Activated T-helper 2 cell treated with anti-CD3 and anti-CD28 coated beads, Interferon-gamma antibody, Interleukin-2, Interleukin-4, amounts not matched to agents 10 μg/mL and 5 μg/mL and 100 μg/mL, durations not matched to agents 14 hours and 24 hours and 36 hours (primary cell): ENCODE measurements at regions not wholly inside any gene's neighbourhood (a gene's known extent, or its start where the extent isn't known, plus 50 kb on each side); places are given as distances from the start of the nearest gene placed in this dataset.
"Not testable (repeated sequence)": the region's sequence is repeated elsewhere in the genome, so short reads cannot be mapped to it uniquely, and the experiment has no call there.

Experiments used
- DNase-seq: peaks from one replicate; pipeline ENCODE4 v3.0.0; 2021; ENCODE audit warnings: low spot score
- H3K27ac Mint-ChIP-seq: one replicate; pipeline ENCODE4 v1.8.0; 2021; ENCODE audit warnings: mixed read lengths
- H3K27me3 Mint-ChIP-seq: one replicate; pipeline ENCODE4 v1.8.0; 2021; ENCODE audit warnings: low read depth, mixed read lengths
- H3K36me3 Mint-ChIP-seq: one replicate; pipeline ENCODE4 v1.8.0; 2021; ENCODE audit warnings: low read depth, mixed read lengths
- H3K4me1 Mint-ChIP-seq: one replicate; pipeline ENCODE4 v1.8.0; 2021; ENCODE audit warnings: low read depth, mixed read lengths
- H3K4me3 Mint-ChIP-seq: one replicate; pipeline ENCODE4 v1.8.0; 2021; ENCODE audit warnings: low read depth, mild to moderate bottlenecking, moderate library complexity, mixed read lengths
- H3K9me3 Mint-ChIP-seq: one replicate; pipeline ENCODE4 v1.8.0; 2021; ENCODE audit warnings: mixed read lengths
- intact Hi-C: fragments of 100-400 bp; cut with micrococcal nuclease; formaldehyde crosslinking; loops from one replicate; pipeline ENCODE4 v1.15.1; 2023

DNA sequence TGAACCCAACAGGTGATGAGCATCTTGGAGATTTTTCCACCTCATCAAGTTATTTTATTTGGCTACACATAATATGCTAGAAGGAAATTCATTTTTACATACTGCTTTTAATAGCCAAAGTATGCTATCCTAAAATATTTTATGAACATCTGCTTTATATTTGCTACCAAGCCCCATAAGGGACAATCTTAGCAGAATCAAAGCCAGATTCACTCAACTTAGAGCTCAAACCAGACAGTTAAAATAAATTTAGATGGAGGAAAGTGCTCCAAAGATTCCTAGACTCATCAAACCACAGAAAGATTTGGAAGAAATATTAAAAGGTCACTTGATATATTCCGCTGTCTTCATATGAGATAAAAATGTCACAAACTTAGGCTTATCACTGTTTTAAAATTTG is 637.1 kb upstream of the CCNG1 start:
- Mint-ChIP-seq H3K9me3 (no peaks in the 10 kb centered on the region), H3K27ac (no peak overlapping the region), H3K27me3 (no peaks in the 10 kb centered on the region), H3K36me3 (no peaks in the 10 kb centered on the region), H3K4me3 (no peak overlapping the region), H3K4me1 (no peaks in the 10 kb centered on the region)
- no peak for DNase-seq
- intact Hi-C loops, result no loop called here

DNA sequence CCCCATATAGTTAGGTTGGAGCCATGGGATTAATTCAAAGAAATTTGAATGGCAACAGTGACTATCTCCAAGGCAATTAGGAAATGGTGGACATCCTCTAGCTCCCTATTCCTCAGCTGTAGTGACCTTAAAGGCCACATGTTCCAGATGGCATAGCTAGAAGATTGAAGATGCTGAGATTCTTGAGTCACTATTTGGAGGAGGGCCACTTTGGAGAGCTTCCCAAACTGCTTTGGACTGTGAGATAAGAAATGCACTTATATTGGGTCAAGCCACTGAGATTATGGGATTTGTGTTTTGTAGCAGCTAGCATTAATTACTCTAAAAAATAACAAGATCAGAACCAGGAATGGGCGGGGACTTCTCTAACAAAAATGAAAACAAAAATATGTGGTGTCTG is 636.2 kb upstream of the CCNG1 start:
- no peaks in the 10 kb centered on the region for H3K4me1 Mint-ChIP-seq

DNA sequence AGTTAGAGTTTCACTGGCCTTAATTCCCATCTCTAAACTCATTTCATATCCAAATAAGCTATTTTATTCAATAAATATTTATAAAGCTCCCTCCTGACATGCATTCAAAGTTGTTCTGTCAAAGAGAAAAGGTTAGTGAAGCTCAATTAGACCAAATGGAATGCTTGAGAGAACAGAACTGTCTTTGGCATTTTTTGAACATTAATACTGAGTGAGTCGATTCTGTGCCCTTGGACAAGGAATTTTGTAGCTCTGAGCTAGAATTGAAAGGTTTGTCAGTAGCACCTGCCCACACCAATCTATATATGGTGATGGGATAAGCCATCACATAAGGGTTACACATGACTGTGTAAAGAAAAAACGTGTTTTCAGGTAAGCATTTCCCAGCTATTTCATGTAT is 631.2 kb upstream of the CCNG1 start:
- no peak overlapping the region for H3K4me3 Mint-ChIP-seq
- H3K4me1 Mint-ChIP-seq, result no peaks in the 10 kb centered on the region
- H3K9me3 Mint-ChIP-seq, result peaks cover 10% of the 10 kb centered on the region
- no peaks in the 10 kb centered on the region for H3K27me3 Mint-ChIP-seq
- intact Hi-C loops, result no loop called here
- no peak for DNase-seq
- H3K36me3 Mint-ChIP-seq, result no peaks in the 10 kb centered on the region
- no peak overlapping the region for H3K27ac Mint-ChIP-seq

More for the DNA sequence above, 636.2 kb upstream of the CCNG1 start:
- Mint-ChIP-seq H3K4me3 (no peak overlapping the region), H3K9me3 (no peaks in the 10 kb centered on the region), H3K27me3 (no peaks in the 10 kb centered on the region), H3K27ac (no peak overlapping the region), H3K36me3 (no peaks in the 10 kb centered on the region)
- no peak for DNase-seq
- intact Hi-C loops, result no loop called here

DNA sequence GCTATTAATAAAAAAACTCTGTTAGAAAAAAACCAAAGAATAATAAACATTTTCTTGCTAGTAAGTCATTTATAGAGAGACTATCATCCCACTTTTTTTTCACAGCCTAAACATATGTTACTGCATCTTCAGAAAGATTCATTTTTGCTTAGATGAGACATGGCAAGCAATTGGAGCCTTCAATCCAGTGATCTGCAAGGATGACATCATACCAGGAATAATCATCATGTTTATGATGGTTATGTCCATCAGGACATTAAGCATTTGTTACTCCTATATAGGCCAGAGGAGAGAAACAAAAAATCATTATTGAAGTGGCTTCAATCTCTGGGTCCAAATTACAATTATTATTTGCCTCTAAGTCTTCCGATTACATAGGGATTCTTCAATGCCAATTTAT is 626.3 kb upstream of the CCNG1 start:
- H3K9me3 Mint-ChIP-seq, result peaks cover 19% of the 10 kb centered on the region
- H3K27me3 Mint-ChIP-seq, result no peaks in the 10 kb centered on the region
- no peak overlapping the region for H3K27ac Mint-ChIP-seq
- no peak for DNase-seq
- H3K36me3 Mint-ChIP-seq, result no peaks in the 10 kb centered on the region
- H3K4me3 Mint-ChIP-seq, result no peak overlapping the region
- no peaks in the 10 kb centered on the region for H3K4me1 Mint-ChIP-seq
- intact Hi-C loops, result no loop called here

DNA sequence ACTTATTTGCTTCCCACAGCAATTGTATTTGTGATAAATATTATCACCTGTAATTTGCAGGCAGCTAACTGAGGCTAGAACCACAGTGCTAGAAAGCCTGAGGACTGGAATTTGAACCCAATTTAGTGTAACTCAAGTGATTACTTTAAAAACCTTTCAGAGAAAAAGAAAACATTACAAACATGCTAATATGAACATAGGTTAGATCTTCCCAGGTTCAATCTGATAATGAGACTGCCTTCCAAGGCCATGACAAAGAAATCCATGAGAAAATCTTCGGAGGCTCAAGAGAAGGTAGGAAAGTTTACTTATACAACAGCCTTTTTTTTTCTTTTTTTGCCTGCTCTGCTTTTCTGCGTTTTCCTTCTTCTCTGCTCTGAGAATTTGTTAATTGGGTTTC is 620.6 kb upstream of the CCNG1 start:
- no peaks in the 10 kb centered on the region for H3K4me1 Mint-ChIP-seq
- H3K27ac Mint-ChIP-seq, result no peak overlapping the region
- no peak overlapping the region for H3K4me3 Mint-ChIP-seq
- H3K36me3 Mint-ChIP-seq, result no peaks in the 10 kb centered on the region
- intact Hi-C loops, result no loop called here
- DNase-seq, result no peak
- no peaks in the 10 kb centered on the region for H3K27me3 Mint-ChIP-seq
- peaks cover 15% of the 10 kb centered on the region for H3K9me3 Mint-ChIP-seq

DNA sequence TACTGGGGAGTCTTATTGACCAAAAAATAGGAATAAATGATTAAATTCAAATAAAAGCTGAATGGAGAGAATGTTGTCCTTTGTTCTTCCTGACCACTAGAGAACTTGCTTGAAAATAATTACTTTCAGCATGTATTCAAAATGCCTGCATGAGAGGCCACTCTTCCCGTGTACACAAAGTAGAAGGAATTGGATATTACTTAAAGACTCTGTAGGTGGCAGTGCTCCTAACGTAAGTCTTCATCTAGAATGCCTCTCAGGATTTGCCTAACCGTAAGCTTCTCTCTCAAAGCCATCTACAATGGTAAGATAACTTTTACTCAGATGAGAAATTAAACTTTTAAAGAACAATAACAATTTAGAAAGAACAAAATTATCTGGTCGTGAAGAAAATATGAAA is 620.0 kb upstream of the CCNG1 start:
- Mint-ChIP-seq H3K4me3 (no peak overlapping the region), H3K4me1 (no peaks in the 10 kb centered on the region), H3K9me3 (peaks cover 15% of the 10 kb centered on the region), H3K36me3 (no peaks in the 10 kb centered on the region), H3K27me3 (no peaks in the 10 kb centered on the region), H3K27ac (no peak overlapping the region)
- intact Hi-C loops, result no loop called here
- DNase-seq, result no peak

DNA sequence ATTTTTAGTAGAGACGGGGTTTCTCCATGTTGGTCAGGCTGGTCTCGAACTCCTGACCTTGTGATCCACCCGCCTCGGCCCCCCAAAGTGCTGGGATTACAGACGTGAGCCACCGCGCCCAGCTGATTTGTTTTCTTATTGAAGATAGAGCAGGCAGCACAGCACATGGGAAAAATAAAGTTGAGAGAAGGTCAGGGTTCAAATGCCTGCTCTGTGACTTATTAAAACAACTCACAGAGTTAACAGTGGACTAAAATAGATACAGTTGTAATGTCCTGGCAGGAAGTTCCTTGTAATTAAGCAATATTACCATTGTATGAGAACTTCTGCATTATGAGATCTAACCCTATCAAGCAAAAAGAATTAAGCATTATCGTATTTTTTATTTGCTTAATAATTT is 615.7 kb upstream of the CCNG1 start:
- H3K36me3 Mint-ChIP-seq, H3K27me3 Mint-ChIP-seq, DNase-seq, intact Hi-C loops, H3K4me3 Mint-ChIP-seq, H3K27ac Mint-ChIP-seq, H3K4me1 Mint-ChIP-seq: not testable (repeated sequence)
- H3K9me3 Mint-ChIP-seq, result peaks cover 15% of the 10 kb centered on the region

DNA sequence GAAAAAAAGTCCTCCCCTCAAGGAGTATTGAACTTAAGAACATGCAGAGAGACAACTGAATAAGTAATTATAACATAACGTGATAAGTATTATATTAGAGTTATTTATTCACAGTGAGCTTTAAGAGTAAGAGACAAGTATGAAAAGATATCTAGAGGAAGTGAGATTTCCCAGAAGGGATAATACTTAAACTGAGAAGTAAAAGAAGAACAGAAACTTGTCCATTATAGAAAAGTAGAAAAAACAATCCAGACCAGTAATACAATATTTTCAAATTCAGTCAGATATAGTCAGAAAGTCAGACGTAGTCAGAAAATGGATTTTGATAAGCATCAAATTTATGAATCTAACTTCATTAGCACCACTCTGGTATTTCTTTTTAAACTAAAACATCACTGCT is 613.0 kb upstream of the CCNG1 start:
- peaks cover 30% of the 10 kb centered on the region for H3K9me3 Mint-ChIP-seq
- H3K36me3 Mint-ChIP-seq, result no peaks in the 10 kb centered on the region
- no peak overlapping the region for H3K27ac Mint-ChIP-seq

DNA sequence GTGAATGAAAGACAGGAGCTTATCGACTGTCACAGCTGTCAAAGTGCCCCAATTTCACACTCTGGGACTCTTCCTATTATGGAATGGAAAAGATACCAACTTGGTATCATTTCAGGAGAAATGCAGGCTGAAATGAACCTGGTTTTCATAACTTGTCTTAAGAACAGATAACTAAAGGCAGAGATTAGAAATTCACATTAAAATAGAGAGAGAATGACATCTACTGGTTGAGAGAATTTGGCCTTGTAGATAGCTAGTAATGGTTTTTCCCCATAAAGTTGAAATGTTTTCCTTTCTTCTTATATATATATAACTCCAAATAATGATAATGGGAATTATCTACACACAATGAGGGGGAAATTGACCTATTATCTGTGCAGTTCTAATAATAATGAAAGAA is 600.2 kb upstream of the CCNG1 start:
- intact Hi-C loops, result no loop called here
- peaks cover 18% of the 10 kb centered on the region for H3K9me3 Mint-ChIP-seq
- no peaks in the 10 kb centered on the region for H3K27me3 Mint-ChIP-seq
- H3K27ac Mint-ChIP-seq, result no peak overlapping the region
- no peak overlapping the region for H3K4me3 Mint-ChIP-seq
- H3K4me1 Mint-ChIP-seq, result no peaks in the 10 kb centered on the region
- no peaks in the 10 kb centered on the region for H3K36me3 Mint-ChIP-seq
- no peak for DNase-seq

More for the DNA sequence above, 613.0 kb upstream of the CCNG1 start:
- no peak for DNase-seq
- intact Hi-C loops, result no loop called here
- Mint-ChIP-seq H3K4me3 (no peak overlapping the region), H3K27me3 (no peaks in the 10 kb centered on the region), H3K4me1 (no peaks in the 10 kb centered on the region)

DNA sequence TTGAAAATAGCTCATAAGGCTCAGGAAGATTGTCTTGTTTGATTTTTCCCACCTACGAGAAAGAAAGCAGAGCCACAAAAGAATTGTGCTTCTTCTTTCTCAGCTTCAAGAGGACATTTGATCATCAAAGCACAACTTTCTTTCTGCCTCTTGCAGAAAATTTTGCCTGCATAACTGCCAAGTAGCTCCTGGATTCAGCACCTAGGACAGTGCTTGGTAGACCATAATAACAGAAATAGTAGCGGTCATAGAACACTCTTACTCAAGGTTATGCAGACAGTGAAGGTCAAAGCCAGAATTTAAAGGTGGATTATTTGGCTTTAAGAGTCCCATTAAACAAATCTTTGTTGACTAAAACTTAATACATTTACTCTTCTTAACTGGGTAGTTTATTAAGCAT is 594.7 kb upstream of the CCNG1 start:
- H3K4me3 Mint-ChIP-seq, result no peak overlapping the region
- H3K27me3 Mint-ChIP-seq, result no peaks in the 10 kb centered on the region
- H3K4me1 Mint-ChIP-seq, result no peaks in the 10 kb centered on the region
- peaks cover 25% of the 10 kb centered on the region for H3K9me3 Mint-ChIP-seq
- no peak for DNase-seq
- H3K27ac Mint-ChIP-seq, result no peak overlapping the region
- H3K36me3 Mint-ChIP-seq, result no peaks in the 10 kb centered on the region
- intact Hi-C loops, result no loop called here

DNA sequence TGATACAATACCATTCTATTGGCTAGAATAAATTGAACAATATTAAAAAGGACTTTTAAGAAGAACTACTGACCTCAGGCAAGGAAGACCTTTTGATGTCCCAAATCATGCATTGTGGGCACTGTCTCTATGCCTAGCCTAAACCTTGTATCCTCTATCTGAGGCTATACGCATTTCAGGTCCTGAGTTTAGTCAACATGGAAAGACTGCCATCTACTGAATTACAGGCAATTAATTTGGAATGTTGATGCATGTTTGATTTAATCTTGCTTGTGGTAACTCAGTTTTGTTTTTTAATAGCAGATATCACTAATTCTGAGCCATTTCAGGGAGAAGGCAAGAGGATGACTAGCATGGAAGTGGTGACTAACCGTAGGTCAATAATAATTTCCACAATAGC is 585.3 kb upstream of the CCNG1 start:
- H3K4me1 Mint-ChIP-seq, result no peaks in the 10 kb centered on the region
- H3K36me3 Mint-ChIP-seq, result no peaks in the 10 kb centered on the region
- no peak overlapping the region for H3K4me3 Mint-ChIP-seq
- peaks cover 27% of the 10 kb centered on the region for H3K9me3 Mint-ChIP-seq
- no peak overlapping the region for H3K27ac Mint-ChIP-seq
- DNase-seq, result no peak
- H3K27me3 Mint-ChIP-seq, result no peaks in the 10 kb centered on the region
- intact Hi-C loops, result no loop called here

DNA sequence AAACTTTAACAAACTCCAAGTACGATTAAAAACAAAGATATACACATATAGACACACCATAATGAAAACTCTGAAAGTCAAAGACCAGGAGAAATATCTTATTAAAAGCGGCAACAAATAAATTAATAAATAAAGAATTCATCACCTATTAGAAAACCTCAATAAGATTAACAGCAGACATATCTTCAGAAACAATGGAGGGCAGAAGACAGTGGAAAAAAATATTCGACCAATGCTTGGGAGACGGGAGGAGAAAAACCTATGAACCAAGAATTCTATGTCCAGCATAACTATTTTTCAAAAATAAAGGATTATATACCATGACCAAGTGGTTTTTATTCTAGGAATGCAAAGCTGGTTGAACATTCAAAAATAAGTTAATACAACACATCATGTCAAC is 578.6 kb upstream of the CCNG1 start:
- H3K9me3 Mint-ChIP-seq, result peaks cover 35% of the 10 kb centered on the region
- H3K27me3 Mint-ChIP-seq, result no peaks in the 10 kb centered on the region
- no peak for DNase-seq
- H3K4me3 Mint-ChIP-seq, result no peak overlapping the region
- no peaks in the 10 kb centered on the region for H3K36me3 Mint-ChIP-seq
- no peaks in the 10 kb centered on the region for H3K4me1 Mint-ChIP-seq
- no peak overlapping the region for H3K27ac Mint-ChIP-seq
- intact Hi-C loops, result no loop called here

DNA sequence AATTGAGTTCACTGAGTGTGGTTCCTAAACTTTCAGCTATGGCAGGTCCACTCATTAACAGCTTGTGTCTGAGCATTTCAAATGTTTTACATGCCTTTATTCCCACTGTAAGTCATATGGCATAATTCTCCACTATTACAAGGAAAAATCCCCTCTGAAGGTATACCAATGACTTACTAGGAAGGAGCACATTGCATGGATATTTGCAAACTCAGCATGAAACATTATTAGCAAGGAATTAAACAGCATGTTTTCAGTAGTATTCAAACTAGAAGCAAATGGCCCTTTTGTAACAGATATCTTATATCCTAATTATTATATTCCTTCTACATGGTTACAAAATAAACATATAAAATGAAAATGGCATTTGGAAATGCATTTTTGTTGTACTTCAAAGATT is 566.4 kb upstream of the CCNG1 start:
- H3K4me1 Mint-ChIP-seq, result no peaks in the 10 kb centered on the region
- DNase-seq, result no peak
- H3K4me3 Mint-ChIP-seq, result no peak overlapping the region
- no peak overlapping the region for H3K27ac Mint-ChIP-seq
- H3K9me3 Mint-ChIP-seq, result peaks cover 30% of the 10 kb centered on the region
- H3K36me3 Mint-ChIP-seq, result no peaks in the 10 kb centered on the region
- H3K27me3 Mint-ChIP-seq, result no peaks in the 10 kb centered on the region
- intact Hi-C loops, result no loop called here

DNA sequence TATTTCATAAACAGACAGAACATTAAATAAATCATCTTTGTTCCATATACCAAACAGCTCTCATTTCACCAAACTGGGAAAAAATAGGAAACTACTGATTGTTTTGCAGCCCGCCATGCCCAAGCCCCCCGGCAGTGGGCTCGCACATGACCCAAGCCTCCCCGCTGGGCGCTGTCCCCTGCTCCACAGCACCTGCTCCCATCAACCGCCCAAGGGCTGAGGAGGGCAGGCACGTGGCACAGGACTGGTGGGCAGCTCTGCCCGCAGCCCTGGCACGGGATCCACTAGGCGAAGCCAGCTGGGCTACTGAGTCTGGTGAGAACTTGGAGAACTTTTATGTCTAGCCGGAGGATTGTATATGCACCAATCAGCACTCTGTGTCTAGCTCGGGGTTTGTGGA is 554.8 kb upstream of the CCNG1 start:
- no peak for DNase-seq
- no peaks in the 10 kb centered on the region for H3K4me1 Mint-ChIP-seq
- H3K36me3 Mint-ChIP-seq, result no peaks in the 10 kb centered on the region
- intact Hi-C loops, result no loop called here
- H3K4me3 Mint-ChIP-seq, result no peak overlapping the region
- peaks cover 21% of the 10 kb centered on the region for H3K9me3 Mint-ChIP-seq
- H3K27me3 Mint-ChIP-seq, result no peaks in the 10 kb centered on the region
- no peak overlapping the region for H3K27ac Mint-ChIP-seq
